GM12874 (cell line): ENCODE measurements at regions not wholly inside any gene's neighbourhood (a gene's known extent, or its start where the extent isn't known, plus 50 kb on each side); places are given as distances from the start of the nearest gene placed in this dataset.

Experiments
- TF ChIP-seq, protein P1 (sequence below): IDR thresholded peaks from 2 replicates; pipeline ENCODE4 v1.5.1; 2011; ENCODE audit warnings: low read depth, mild to moderate bottlenecking, control low read depth, low read length, moderate library complexity; ENCODE audit not compliant: insufficient read depth

DNA sequence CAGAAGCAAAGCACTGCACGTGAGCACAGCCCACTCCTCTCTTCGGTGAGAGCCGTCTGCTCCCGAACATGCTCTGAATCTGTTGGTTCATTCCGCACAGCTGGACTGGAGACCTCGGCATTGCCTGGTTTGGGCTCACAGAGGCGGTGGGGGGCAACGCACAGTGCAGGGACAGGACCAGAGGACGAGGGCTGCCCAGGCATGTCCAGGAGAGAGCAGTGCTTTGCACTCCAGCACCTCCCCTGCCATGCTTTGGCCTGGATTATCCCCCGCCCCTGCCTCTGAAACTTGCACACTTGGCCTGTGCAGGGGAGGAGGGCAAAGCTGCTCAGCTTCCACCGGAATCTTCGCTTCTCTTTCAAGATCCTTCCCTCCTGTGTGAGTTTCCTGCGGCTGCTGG lies 536.5 kb downstream of the BRD1 start:
- TF ChIP-seq, protein P1, sequence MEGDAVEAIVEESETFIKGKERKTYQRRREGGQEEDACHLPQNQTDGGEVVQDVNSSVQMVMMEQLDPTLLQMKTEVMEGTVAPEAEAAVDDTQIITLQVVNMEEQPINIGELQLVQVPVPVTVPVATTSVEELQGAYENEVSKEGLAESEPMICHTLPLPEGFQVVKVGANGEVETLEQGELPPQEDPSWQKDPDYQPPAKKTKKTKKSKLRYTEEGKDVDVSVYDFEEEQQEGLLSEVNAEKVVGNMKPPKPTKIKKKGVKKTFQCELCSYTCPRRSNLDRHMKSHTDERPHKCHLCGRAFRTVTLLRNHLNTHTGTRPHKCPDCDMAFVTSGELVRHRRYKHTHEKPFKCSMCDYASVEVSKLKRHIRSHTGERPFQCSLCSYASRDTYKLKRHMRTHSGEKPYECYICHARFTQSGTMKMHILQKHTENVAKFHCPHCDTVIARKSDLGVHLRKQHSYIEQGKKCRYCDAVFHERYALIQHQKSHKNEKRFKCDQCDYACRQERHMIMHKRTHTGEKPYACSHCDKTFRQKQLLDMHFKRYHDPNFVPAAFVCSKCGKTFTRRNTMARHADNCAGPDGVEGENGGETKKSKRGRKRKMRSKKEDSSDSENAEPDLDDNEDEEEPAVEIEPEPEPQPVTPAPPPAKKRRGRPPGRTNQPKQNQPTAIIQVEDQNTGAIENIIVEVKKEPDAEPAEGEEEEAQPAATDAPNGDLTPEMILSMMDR: no peak

DNA sequence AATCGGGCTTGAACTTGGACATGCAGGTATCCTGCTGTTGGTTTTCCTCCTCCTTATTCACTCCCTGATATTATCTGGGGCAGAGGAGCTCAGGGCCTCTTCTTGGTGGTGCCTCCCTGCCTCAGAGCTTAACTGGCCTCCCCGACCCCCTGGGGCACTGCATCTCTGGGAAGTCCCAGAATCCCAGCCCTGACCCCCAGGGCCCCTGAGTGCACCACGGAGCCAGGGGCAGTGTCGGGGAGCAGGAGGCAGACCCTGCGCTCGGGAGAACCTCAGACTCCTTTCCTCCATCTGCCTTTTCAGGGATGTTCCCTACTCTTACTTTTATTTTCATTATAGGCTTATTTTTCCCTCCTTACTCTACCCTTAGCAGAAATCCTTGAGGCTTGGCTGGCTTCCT lies 537.0 kb downstream of the BRD1 start:
- TF ChIP-seq, protein P1: no peak

DNA sequence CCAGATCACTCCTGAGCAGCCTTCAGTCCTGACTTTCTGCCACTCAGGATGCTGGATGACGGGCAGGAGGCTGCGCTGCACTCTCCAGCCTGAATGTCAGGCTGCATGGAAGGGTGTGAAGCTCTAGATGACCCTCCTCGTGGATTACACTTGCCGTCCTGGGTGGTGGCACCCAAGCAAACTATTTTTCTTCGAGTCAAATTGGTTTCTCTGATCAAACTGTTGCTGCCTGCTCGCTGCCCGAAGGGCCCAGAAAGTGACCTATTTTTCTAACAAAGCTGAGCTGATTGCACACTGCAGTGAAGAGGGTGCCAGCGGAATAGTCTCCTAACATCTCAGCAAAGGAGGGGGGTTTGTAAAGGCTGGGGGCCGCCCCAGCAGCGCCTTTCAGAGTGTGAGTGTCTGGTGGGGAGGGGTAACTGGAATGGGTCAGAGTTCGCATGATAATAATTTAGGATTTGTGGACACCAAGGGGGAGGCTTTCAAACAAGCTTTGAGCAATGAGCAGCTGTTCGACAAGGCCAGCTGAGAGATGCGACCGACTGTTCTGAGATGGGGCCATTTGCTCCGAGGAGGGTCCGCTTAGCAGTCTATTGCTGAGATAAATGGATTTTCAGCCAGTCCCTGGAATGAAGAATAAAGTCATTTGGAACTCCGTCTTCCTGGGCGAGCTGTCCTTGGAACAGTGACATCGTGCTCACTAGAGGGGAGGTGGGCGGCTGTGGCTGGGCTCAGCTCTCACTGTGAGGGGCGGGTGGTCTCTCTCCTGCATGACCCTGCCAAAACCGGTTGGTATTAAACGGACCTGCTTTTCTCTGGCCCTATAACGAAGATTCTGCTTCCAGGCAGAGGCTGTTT lies 537.6 kb downstream of the BRD1 start:
- TF ChIP-seq, protein P1: no peak

DNA sequence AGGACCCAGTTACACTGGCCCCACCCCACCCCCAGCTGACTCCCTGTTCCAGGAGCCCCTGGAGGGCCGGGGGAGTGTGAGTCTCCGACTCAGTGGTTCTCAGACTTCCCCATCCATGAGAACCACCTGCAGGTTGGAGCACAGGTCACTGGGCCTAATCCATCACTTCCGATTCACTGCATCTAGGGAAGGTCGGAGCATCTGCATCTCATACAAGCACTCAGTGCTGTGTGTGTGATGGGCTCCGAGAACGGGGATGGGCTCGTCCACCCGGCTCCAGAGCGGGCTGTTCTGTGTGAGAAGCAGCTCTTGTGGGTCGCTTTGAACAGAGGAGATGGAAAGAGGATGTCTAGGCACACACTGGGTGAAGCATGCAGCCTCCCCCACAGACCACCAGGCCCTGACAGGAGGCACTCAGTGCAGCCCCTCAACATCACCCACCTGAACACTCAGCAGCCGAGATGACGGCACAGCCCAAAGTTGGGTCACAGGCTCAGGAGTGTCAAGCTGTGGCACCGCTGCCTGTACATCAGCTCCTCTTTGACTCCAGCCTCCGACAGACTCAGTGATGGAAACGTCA lies 541.4 kb downstream of the BRD1 start:
- TF ChIP-seq, protein P1: no peak

DNA sequence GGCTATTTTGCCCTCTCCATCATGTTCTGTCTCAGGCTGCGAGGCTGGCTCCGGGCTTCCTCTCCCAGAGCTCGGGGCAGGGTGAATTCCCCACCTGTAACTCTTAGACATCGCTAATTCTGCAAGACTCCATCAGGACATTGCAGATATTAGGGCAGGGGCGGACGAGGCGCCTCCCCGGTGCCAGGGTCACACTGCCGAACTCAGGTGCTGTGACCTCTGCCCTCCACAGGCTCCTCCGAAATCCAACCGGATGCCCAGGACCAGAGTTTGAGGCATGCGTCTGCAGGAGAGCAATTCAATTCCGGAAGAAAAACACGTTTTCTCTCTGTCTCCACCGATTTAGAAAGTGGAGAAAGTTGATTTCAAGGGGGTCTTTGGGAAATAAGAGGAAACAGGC lies 542.7 kb downstream of the BRD1 start:
- TF ChIP-seq, protein P1: no peak

DNA sequence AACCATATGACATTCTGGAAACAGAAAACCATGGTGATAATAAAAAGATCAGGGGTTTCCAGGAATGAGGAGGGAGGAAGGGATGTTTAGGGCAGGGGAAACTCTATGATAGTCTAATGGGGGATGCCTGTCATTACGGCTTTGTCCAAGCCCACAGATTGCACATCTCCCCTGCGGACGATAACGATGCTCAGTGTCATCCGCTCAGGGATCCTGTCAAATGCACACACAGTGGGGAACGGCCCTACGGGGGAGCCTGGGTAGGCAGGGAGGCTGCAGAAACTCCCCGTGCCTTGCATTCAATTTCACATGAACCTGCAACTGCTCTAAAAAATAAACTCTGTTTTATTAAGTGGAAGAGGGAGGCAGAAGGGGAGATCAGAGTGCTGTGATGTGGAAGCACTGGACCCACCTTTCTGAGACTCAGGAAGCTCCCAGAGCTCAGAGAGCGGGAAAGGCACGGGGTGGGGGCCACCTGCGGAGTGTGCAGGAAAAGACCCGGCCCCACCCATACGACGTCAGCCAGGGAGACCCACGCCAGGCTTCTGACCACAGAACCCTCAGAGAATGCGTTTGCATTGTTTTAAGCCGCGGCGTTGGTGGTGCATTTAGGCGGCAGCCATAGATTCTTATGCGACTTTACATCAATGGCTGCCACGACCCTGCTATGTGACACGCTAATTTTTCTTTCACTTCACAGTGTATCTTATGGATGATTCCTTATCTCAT lies 543.5 kb downstream of the BRD1 start:
- TF ChIP-seq, protein P1: no peak

DNA sequence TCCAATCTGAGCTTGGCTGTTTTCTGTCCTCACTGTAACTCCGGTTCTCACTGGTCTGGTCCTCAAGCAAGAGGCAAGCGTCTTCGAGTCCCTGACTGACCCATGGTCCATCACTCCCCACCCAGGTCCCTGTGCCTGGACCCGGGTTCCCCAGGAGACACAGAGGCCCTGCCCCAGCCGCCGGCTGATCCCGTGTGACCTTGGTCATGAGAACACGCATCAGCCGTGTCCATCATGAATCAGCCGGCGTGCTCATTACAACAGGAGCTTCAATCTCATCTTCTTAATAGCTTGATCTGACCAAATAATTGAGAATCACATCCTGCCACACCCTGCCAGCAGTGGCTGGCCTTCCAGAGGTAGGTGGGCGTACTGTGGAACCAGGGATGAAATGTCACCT lies 545.1 kb downstream of the BRD1 start:
- TF ChIP-seq, protein P1: no peak
